Keratinocyte (primary cell): ENCODE measurements at regions not wholly inside any gene's neighbourhood (a gene's known extent, or its start where the extent isn't known, plus 50 kb on each side); places are given as distances from the start of the nearest gene placed in this dataset.

ENCODE experiments used
- DNase-seq: peaks from one replicate; pipeline ENCODE4 v3.0.0-alpha.2; 2011; ENCODE audit warnings: low read depth, missing footprints, low spot score
- FAIRE-seq: peaks from 2 replicates; lab custom pipeline; 2011; peaks lifted over from hg19 to GRCh38; lab: Jason Lieb, UNC
- H2AFZ ChIP-seq: 2 replicates; pipeline ENCODE4 v1.6.0; 2012; ENCODE audit warnings: low read length, control low read depth, inconsistent platforms; ENCODE audit not compliant: control insufficient read depth
- H3K27ac ChIP-seq: 2 replicates; pipeline ENCODE4 v1.5.1; 2011; ENCODE audit warnings: low read length; ENCODE audit not compliant: control insufficient read depth, insufficient read depth
- H3K27me3 ChIP-seq: 3 replicates; pipeline ENCODE4 v1.6.0; 2011; ENCODE audit warnings: low read length; ENCODE audit not compliant: control insufficient read depth, insufficient read depth; ENCODE audit errors: extremely low read depth
- H3K36me3 ChIP-seq, 2 experiments: 2 replicates in 1 of 2; 3 replicates in 1 of 2; pipeline ENCODE4 v1.5.1; 2011; ENCODE audit warnings: low read length in 2 of 2, mild to moderate bottlenecking in 1 of 2; ENCODE audit not compliant: control insufficient read depth in 2 of 2, insufficient read depth in 2 of 2; ENCODE audit errors: extremely low read depth in 1 of 2
- H3K4me1 ChIP-seq: 3 replicates; pipeline ENCODE4 v1.5.1; 2011; ENCODE audit warnings: low read length; ENCODE audit not compliant: control insufficient read depth, insufficient read depth; ENCODE audit errors: extremely low read depth
- H3K4me2 ChIP-seq: 3 replicates; pipeline ENCODE4 v1.6.0; 2011; ENCODE audit warnings: low read depth, low read length; ENCODE audit not compliant: control insufficient read depth, insufficient read depth; ENCODE audit errors: extremely low read depth
- H3K4me3 ChIP-seq, 3 experiments: fragments of 200-600 bp in 1 of 3; sonication (generic) in 1 of 3; 2 replicates in 2 of 3; 3 replicates in 1 of 3; pipeline ENCODE4 v1.5.1; 2011 to 2016; ENCODE audit warnings: low read length in 3 of 3, mild to moderate bottlenecking in 3 of 3, control low read depth in 2 of 3, inconsistent platforms in 1 of 3, low read depth in 1 of 3, mixed read lengths in 1 of 3, mixed run types in 1 of 3, moderate library complexity in 1 of 3; ENCODE audit not compliant: control insufficient read depth in 2 of 3, insufficient read depth in 2 of 3; ENCODE audit errors: extremely low read depth in 1 of 3
- H3K79me2 ChIP-seq: 2 replicates; pipeline ENCODE4 v1.6.0; 2012; ENCODE audit warnings: low read length; ENCODE audit not compliant: control insufficient read depth, insufficient read depth
- H3K9ac ChIP-seq: 3 replicates; pipeline ENCODE4 v1.6.0; 2011; ENCODE audit warnings: low read length; ENCODE audit not compliant: control insufficient read depth, insufficient read depth; ENCODE audit errors: extremely low read depth
- H3K9me1 ChIP-seq: 3 replicates; pipeline ENCODE4 v1.6.0; 2011; ENCODE audit warnings: low read length; ENCODE audit not compliant: control insufficient read depth, insufficient read depth; ENCODE audit errors: extremely low read depth
- H3K9me3 ChIP-seq: 2 replicates; pipeline ENCODE4 v1.5.1; 2012; ENCODE audit warnings: low read depth, low read length; ENCODE audit not compliant: control insufficient read depth
- H4K20me1 ChIP-seq: 3 replicates; pipeline ENCODE4 v1.6.0; 2011; ENCODE audit warnings: low read length; ENCODE audit not compliant: control insufficient read depth, insufficient read depth; ENCODE audit errors: extremely low read depth
- EZH2 ChIP-seq: IDR thresholded peaks from one replicate; pipeline ENCODE4 v1.6.1; 2012; ENCODE audit warnings: inconsistent platforms, mild to moderate bottlenecking, low read length, moderate library complexity
- dilution Hi-C: fragments of 300-500 bp; cut with MboI; formaldehyde crosslinking; loops from one replicate; pipeline ENCODE4 v1.7.0; 2020; ENCODE audit warnings: low sequenced_read_pairs; ENCODE audit not compliant: extremely low pct_ligation_motif_present
- TF ChIP-seq, protein P1 (sequence below), 3 experiments: IDR thresholded peaks in 1 of 3; conservative IDR thresholded peaks in 1 of 3; optimal IDR thresholded peaks in 1 of 3; 2 replicates in 2 of 3; 3 replicates in 1 of 3; pipeline versions ENCODE3 to v1.5.1; 2011; ENCODE audit warnings: low read length in 3 of 3, mild to moderate bottlenecking in 3 of 3, moderate library complexity in 2 of 3, control low read depth in 1 of 3, inconsistent platforms in 1 of 3; ENCODE audit not compliant: insufficient read depth in 2 of 3; ENCODE audit errors: extremely low read depth in 1 of 3

DNA sequence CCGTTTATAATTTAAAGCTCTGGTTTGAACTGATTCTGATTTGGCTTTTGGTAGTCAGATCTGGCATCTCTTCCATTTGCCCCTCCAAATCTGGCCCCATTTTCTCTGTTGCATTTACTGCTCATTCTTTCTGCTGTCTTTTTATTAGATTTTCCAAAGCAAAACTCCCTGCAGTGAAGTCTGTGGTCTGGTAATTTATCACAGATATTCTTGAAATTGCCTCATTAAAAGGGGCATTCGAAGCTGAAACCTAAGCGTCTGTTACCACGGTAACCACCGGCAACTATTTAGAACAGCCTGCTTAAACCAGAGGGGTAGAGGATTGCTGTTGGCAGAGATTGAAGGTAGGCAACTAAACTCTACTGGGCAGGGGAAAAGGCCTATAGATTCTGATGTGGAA is 111.5 kb upstream of the UPP2 start:
- no peak for TF ChIP-seq EZH2
- TF ChIP-seq, protein P1, sequence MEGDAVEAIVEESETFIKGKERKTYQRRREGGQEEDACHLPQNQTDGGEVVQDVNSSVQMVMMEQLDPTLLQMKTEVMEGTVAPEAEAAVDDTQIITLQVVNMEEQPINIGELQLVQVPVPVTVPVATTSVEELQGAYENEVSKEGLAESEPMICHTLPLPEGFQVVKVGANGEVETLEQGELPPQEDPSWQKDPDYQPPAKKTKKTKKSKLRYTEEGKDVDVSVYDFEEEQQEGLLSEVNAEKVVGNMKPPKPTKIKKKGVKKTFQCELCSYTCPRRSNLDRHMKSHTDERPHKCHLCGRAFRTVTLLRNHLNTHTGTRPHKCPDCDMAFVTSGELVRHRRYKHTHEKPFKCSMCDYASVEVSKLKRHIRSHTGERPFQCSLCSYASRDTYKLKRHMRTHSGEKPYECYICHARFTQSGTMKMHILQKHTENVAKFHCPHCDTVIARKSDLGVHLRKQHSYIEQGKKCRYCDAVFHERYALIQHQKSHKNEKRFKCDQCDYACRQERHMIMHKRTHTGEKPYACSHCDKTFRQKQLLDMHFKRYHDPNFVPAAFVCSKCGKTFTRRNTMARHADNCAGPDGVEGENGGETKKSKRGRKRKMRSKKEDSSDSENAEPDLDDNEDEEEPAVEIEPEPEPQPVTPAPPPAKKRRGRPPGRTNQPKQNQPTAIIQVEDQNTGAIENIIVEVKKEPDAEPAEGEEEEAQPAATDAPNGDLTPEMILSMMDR (optimal IDR thresholded peaks at IDR 0.05 in 1 of 3, IDR thresholded peaks at IDR 0.05 in 1 of 3, conservative IDR thresholded peaks at IDR 0.05 in 1 of 3; ENCODE audit: extremely low read depth in 1 of 3, insufficient read depth in 2 of 3, low read length in 3 of 3): no peak
- no peaks in the 10 kb centered on the region for H3K9me1 ChIP-seq
- H3K27me3 ChIP-seq: no peaks in the 10 kb centered on the region
- no peaks in the 10 kb centered on the region for H3K9me3 ChIP-seq
- H3K4me1 ChIP-seq: no peaks in the 10 kb centered on the region
- no peak overlapping the region for H3K4me3 ChIP-seq
- no peaks in the 10 kb centered on the region for H4K20me1 ChIP-seq
- no peak overlapping the region for H3K9ac ChIP-seq
- H3K36me3 ChIP-seq: no peaks in the 10 kb centered on the region
- no peak overlapping the region for H2AFZ ChIP-seq
- no peak for DNase-seq
- no peak overlapping the region for H3K4me2 ChIP-seq
- H3K79me2 ChIP-seq: no peaks in the 10 kb centered on the region
- FAIRE-seq: no peak
- dilution Hi-C loops: no loop called here
- H3K27ac ChIP-seq: no peak overlapping the region

DNA sequence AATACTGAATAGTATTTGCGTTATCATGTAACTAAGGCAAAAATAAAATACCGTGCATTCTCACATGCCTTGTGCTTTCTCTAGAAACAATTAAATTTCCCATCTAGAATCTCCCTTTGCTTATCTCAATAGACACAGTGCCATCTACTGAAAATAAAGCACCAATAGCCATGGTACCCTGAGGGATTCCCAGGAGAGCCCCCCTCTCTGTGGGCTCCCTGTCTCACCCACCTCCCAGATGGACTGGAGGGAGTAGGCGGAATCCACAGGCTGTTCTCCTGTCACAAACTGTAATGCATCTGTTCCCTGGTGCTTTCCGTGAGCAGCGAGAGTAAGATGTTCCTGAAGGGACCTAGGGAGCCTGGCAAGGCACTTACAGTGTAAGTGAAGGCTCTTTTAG is 112.4 kb upstream of the UPP2 start:
- Histone ChIP-seq H3K9ac (no peak overlapping the region), H3K27ac (no peak overlapping the region), H3K79me2 (no peaks in the 10 kb centered on the region), H2AFZ (no peak overlapping the region), H3K4me3 (no peak overlapping the region), H4K20me1 (no peaks in the 10 kb centered on the region), H3K4me2 (no peak overlapping the region), H3K9me3 (no peaks in the 10 kb centered on the region), H3K36me3 (no peaks in the 10 kb centered on the region), H3K27me3 (peaks cover 3% of the 10 kb centered on the region), H3K9me1 (no peaks in the 10 kb centered on the region), H3K4me1 (no peaks in the 10 kb centered on the region)
- no peak for DNase-seq
- no peak for TF ChIP-seq EZH2
- TF ChIP-seq, protein P1 (optimal IDR thresholded peaks at IDR 0.05 in 1 of 3, IDR thresholded peaks at IDR 0.05 in 1 of 3, conservative IDR thresholded peaks at IDR 0.05 in 1 of 3; ENCODE audit: extremely low read depth in 1 of 3, insufficient read depth in 2 of 3, low read length in 3 of 3): no peak
- FAIRE-seq: no peak
- dilution Hi-C loops: no loop called here
